ENCODE measurements at regions not wholly inside any gene's neighbourhood (a gene's known extent, or its start where the extent isn't known, plus 50 kb on each side); places are given as distances from the start of the nearest gene placed in this dataset.

- TF ChIP-seq CTCF (IDR thresholded peaks at IDR 0.05), result no peak
- no peak for TF ChIP-seq POLR2A (IDR thresholded peaks at IDR 0.05)
Measured at GRCh38 chr3:117322866-117323265, 613.3 kb downstream of the TUSC7 start.

Measured in adrenal gland (tissue), 5 donors.